Natural killer cell (primary cell): ENCODE measurements at regions not wholly inside any gene's neighbourhood (a gene's known extent, or its start where the extent isn't known, plus 50 kb on each side); places are given as distances from the start of the nearest gene placed in this dataset.

Source experiments
- ATAC-seq, 3 donors: fragments of 150-1000 bp in 2 of 3; fragments of 200-7000 bp in 1 of 3; cut with Tn5 transposase; 1 replicate in 1 of 3; 2 replicates in 2 of 3; pipeline ENCODE4 v1.10.0; 2021; ENCODE audit warnings: mild to moderate bottlenecking in 2 of 3, moderate library complexity in 2 of 3
- DNase-seq, 2 donors: peaks; one replicate each; pipeline versions ENCODE4 v3.0.0 to v3.0.0-alpha.2; 2013 to 2021; ENCODE audit warnings: mixed read lengths in 1 of 2
- H3K27ac ChIP-seq: one replicate; pipeline ENCODE4 v1.5.1; 2013; ENCODE audit warnings: mild to moderate bottlenecking, low read length
- H3K27me3 ChIP-seq: one replicate; pipeline ENCODE4 v1.6.1; 2013; ENCODE audit warnings: low read length; ENCODE audit not compliant: control insufficient read depth, insufficient read depth
- H3K36me3 ChIP-seq: one replicate; pipeline ENCODE4 v1.6.1; 2013; ENCODE audit warnings: low read length; ENCODE audit not compliant: control insufficient read depth, insufficient read depth
- H3K4me1 ChIP-seq: one replicate; pipeline ENCODE4 v1.6.1; 2013; ENCODE audit warnings: low read length; ENCODE audit not compliant: control insufficient read depth, insufficient read depth
- H3K4me3 ChIP-seq: one replicate; pipeline ENCODE4 v1.5.1; 2013; ENCODE audit warnings: low read length
- H3K9me3 ChIP-seq: one replicate; pipeline ENCODE4 v1.6.1; 2013; ENCODE audit warnings: low read length; ENCODE audit not compliant: control insufficient read depth, insufficient read depth
- H3K27ac Mint-ChIP-seq, 2 donors: one replicate each; pipeline ENCODE4 v1.8.0; 2022; ENCODE audit warnings: mild to moderate bottlenecking in 2 of 2, mixed read lengths in 2 of 2, moderate library complexity in 1 of 2
- H3K27me3 Mint-ChIP-seq, 2 donors: one replicate each; pipeline ENCODE4 v1.8.0; 2022; ENCODE audit warnings: low read depth in 2 of 2, mixed read lengths in 2 of 2
- H3K36me3 Mint-ChIP-seq: one replicate; pipeline ENCODE4 v1.8.0; 2022; ENCODE audit warnings: mixed read lengths
- H3K4me1 Mint-ChIP-seq, 2 donors: one replicate each; pipeline ENCODE4 v1.8.0; 2022; ENCODE audit warnings: mixed read lengths in 2 of 2
- H3K4me3 Mint-ChIP-seq: one replicate; pipeline ENCODE4 v1.8.0; 2022; ENCODE audit warnings: mild to moderate bottlenecking, moderate library complexity, mixed read lengths
- H3K9me3 Mint-ChIP-seq, 2 donors: one replicate each; pipeline ENCODE4 v1.8.0; 2022; ENCODE audit warnings: mixed read lengths in 2 of 2
- WGBS: methylation state at CpG from one replicate; pipeline ENCODE4 v1.1.7; 2013; ENCODE audit warnings: missing lambda C conversion rate; ENCODE audit not compliant: insufficient coverage; 5-methylcytosine and 5-hydroxymethylcytosine counted together
- intact Hi-C: fragments of 100-400 bp; cut with micrococcal nuclease; formaldehyde crosslinking; loops from one replicate; pipeline ENCODE4 v1.14.2; 2022
- TF ChIP-seq, protein P1 (sequence below): fragments of 200-600 bp; IDR thresholded peaks from one replicate; pipeline ENCODE4 v1.8.0; 2022; ENCODE audit warnings: antibody characterized with exemption

DNA sequence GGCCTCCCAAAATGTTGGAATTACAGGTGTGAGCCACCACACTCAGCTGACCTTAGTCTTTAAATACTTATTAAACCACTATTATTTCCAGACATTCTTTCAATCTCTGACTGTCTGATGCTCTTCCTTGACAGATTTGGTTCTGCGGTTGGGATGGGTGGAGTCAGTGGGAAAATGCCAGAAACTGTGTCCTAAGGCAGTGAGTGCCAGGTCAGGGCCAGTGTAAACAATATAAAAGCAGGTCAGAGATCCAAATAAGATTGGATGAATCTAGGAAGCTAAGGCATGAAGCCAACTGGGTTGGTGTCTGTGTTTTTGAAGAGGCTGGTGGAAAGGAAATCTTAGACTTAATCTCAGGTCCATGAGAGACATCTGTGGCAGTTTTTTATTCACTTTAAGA lies 74.7 kb downstream of the KLF5 start:
- TF ChIP-seq, protein P1, sequence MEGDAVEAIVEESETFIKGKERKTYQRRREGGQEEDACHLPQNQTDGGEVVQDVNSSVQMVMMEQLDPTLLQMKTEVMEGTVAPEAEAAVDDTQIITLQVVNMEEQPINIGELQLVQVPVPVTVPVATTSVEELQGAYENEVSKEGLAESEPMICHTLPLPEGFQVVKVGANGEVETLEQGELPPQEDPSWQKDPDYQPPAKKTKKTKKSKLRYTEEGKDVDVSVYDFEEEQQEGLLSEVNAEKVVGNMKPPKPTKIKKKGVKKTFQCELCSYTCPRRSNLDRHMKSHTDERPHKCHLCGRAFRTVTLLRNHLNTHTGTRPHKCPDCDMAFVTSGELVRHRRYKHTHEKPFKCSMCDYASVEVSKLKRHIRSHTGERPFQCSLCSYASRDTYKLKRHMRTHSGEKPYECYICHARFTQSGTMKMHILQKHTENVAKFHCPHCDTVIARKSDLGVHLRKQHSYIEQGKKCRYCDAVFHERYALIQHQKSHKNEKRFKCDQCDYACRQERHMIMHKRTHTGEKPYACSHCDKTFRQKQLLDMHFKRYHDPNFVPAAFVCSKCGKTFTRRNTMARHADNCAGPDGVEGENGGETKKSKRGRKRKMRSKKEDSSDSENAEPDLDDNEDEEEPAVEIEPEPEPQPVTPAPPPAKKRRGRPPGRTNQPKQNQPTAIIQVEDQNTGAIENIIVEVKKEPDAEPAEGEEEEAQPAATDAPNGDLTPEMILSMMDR, result no peak
- 100% methylated on average over 1 of the region's 1 CpG for WGBS
- no peaks in the 10 kb centered on the region for H3K27me3 ChIP-seq
- H3K4me1 ChIP-seq, result no peaks in the 10 kb centered on the region
- H3K27ac ChIP-seq, result no peak overlapping the region
- H3K4me3 ChIP-seq, result no peak overlapping the region
- Mint-ChIP-seq H3K4me3 (no peak overlapping the region), H3K9me3 (peaks cover 0 to 3% of the 10 kb centered on the region in 2 donors), H3K27ac (no peak overlapping the region), H3K27me3 (no peaks in the 10 kb centered on the region), H3K4me1 (no peaks in the 10 kb centered on the region), H3K36me3 (no peaks in the 10 kb centered on the region)
- DNase-seq (no peak), ATAC-seq (no peak)
- no peaks in the 10 kb centered on the region for H3K36me3 ChIP-seq
- intact Hi-C loops, result no loop called here
- H3K9me3 ChIP-seq, result no peaks in the 10 kb centered on the region

DNA sequence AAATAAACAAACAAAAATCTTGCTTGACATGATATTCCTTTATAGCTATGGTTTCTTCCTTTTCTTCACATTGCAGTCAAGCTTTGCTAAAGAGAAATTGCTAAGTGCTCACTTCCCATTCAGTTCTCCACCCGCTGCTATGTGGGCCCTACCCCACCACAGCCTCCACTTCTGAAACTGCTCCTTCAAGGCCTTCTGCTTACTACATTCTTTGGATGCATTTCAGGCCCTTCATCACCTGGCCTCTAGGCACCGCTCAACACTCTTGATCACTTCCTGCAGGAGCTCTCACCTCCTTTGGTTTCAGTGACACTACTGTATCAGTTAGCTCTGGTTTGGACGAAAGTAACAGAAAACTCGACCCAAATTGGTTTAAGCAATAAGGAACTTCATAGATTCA lies 72.4 kb downstream of the KLF5 start:
- no peaks in the 10 kb centered on the region for H3K36me3 Mint-ChIP-seq
- Histone ChIP-seq H3K27me3 (no peaks in the 10 kb centered on the region), H3K4me3 (no peak overlapping the region), H3K9me3 (no peaks in the 10 kb centered on the region), H3K27ac (no peak overlapping the region), H3K4me1 (no peaks in the 10 kb centered on the region), H3K36me3 (no peaks in the 10 kb centered on the region)
- TF ChIP-seq, protein P1, result no peak
- DNase-seq, result no peak
- peaks cover 0 to 3% of the 10 kb centered on the region in 2 donors for H3K9me3 Mint-ChIP-seq
- H3K27ac Mint-ChIP-seq, result no peak overlapping the region
- no peaks in the 10 kb centered on the region for H3K4me1 Mint-ChIP-seq
- no peak overlapping the region for H3K4me3 Mint-ChIP-seq
- intact Hi-C loops, result no loop called here
- WGBS, result 81% methylated on average over 4 of the region's 4 CpGs
- no peaks in the 10 kb centered on the region for H3K27me3 Mint-ChIP-seq
- ATAC-seq, result no peak

DNA sequence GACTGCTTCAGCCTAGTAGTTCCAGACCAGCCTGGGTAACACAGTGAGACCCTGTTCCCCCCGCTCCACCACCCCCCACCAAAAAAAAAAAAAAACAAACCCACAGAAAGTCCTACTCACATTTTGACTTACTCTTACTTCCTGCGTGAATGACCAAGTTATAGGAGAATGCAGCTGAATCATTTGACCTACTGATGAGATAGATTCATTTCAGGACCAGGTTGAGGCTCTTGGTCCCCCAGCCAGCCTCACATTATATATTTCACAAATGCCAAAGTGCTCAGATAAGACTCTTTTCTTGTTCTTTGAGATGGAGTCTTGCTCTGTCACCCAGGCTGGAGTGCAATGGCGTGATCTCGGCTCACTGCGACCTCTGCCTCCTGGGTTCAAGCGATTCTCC lies 70.2 kb downstream of the KLF5 start:
- Histone ChIP-seq H3K4me3 (no peak overlapping the region), H3K27me3 (no peaks in the 10 kb centered on the region), H3K36me3 (no peaks in the 10 kb centered on the region), H3K27ac (no peak overlapping the region), H3K4me1 (no peaks in the 10 kb centered on the region), H3K9me3 (no peaks in the 10 kb centered on the region)
- Mint-ChIP-seq H3K4me1 (no peaks in the 10 kb centered on the region), H3K27ac (no peak overlapping the region), H3K9me3 (no peaks in the 10 kb centered on the region), H3K36me3 (no peaks in the 10 kb centered on the region), H3K4me3 (no peak overlapping the region), H3K27me3 (no peaks in the 10 kb centered on the region)
- TF ChIP-seq, protein P1, result no peak
- DNase-seq (no peak), ATAC-seq (no peak)
- 78% methylated on average over 6 of the region's 6 CpGs for WGBS
- intact Hi-C loops, result no loop called here
